Astrocyte (in vitro differentiated cells and primary cell): ENCODE measurements at regions not wholly inside any gene's neighbourhood (a gene's known extent, or its start where the extent isn't known, plus 50 kb on each side); places are given as distances from the start of the nearest gene placed in this dataset.

Experiments
- CTCF ChIP-seq: IDR thresholded peaks from 2 replicates; pipeline ENCODE4 v1.5.1; 2011; ENCODE audit warnings: low read depth, mild to moderate bottlenecking, inconsistent platforms, low read length, moderate library complexity; ENCODE audit not compliant: insufficient read depth
- EZH2 ChIP-seq: IDR thresholded peaks from 2 replicates; pipeline ENCODE4 v1.6.1; 2012; ENCODE audit warnings: mild to moderate bottlenecking, low read length, inconsistent platforms; ENCODE audit not compliant: insufficient read depth

GRCh38 chr6:145275787-145276186 is 459.5 kb downstream of the EPM2A start:
- TF ChIP-seq CTCF: no peak
- no peak for TF ChIP-seq EZH2
